Panc1 (cell line): ENCODE measurements at regions not wholly inside any gene's neighbourhood (a gene's known extent, or its start where the extent isn't known, plus 50 kb on each side); places are given as distances from the start of the nearest gene placed in this dataset.

Experiments
- POLR2AphosphoS5 ChIP-seq: IDR thresholded peaks from 2 replicates; pipeline ENCODE4 v1.6.1; 2012; ENCODE audit warnings: mild to moderate bottlenecking, low read depth, low read length, moderate library complexity
- REST ChIP-seq, 2 experiments: IDR thresholded peaks; 2 replicates each; pipeline ENCODE4 v1.6.1; 2011 to 2012; ENCODE audit warnings: low read depth in 2 of 2, control low read depth in 1 of 2, low read length in 1 of 2, mild to moderate bottlenecking in 1 of 2, moderate library complexity in 1 of 2; ENCODE audit not compliant: insufficient read depth in 1 of 2
- SIN3A ChIP-seq: IDR thresholded peaks from 2 replicates; pipeline ENCODE4 v1.6.1; 2012; ENCODE audit warnings: low read depth, mild to moderate bottlenecking, low read length, moderate library complexity, borderline replicate concordance; ENCODE audit not compliant: insufficient read depth
- TCF7L2 ChIP-seq: IDR thresholded peaks from 2 replicates; pipeline ENCODE4 v1.6.1; 2011; ENCODE audit warnings: mild to moderate bottlenecking, low read depth, low read length, inconsistent platforms
- TF ChIP-seq, protein P1 (sequence below): fragments of 450-650 bp; IDR thresholded peaks from 2 replicates; pipeline ENCODE4 v1.5.1; 2017; ENCODE audit warnings: mild to moderate bottlenecking

GRCh38 chr18:44343570-44343969 is 337.1 kb upstream of the SETBP1 start:
- TF ChIP-seq, protein P1, sequence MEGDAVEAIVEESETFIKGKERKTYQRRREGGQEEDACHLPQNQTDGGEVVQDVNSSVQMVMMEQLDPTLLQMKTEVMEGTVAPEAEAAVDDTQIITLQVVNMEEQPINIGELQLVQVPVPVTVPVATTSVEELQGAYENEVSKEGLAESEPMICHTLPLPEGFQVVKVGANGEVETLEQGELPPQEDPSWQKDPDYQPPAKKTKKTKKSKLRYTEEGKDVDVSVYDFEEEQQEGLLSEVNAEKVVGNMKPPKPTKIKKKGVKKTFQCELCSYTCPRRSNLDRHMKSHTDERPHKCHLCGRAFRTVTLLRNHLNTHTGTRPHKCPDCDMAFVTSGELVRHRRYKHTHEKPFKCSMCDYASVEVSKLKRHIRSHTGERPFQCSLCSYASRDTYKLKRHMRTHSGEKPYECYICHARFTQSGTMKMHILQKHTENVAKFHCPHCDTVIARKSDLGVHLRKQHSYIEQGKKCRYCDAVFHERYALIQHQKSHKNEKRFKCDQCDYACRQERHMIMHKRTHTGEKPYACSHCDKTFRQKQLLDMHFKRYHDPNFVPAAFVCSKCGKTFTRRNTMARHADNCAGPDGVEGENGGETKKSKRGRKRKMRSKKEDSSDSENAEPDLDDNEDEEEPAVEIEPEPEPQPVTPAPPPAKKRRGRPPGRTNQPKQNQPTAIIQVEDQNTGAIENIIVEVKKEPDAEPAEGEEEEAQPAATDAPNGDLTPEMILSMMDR = no peak
- TF ChIP-seq POLR2AphosphoS5 (no peak), REST (IDR thresholded peaks at IDR 0.05; ENCODE audit: insufficient read depth in 1 of 2, low read depth in 2 of 2, low read length in 1 of 2) (no peak), SIN3A (no peak), TCF7L2 (no peak)
